Right lobe of liver (tissue), 6 donors: ENCODE measurements at regions not wholly inside any gene's neighbourhood (a gene's known extent, or its start where the extent isn't known, plus 50 kb on each side); places are given as distances from the start of the nearest gene placed in this dataset.
A peak's percentile ranks its signal among the peaks of the same experiment; 100 is the strongest.

ENCODE experiments used
- ATAC-seq, 4 donors: fragments of 200-7000 bp; cut with Tn5 transposase; one replicate each; pipeline ENCODE4 v1.9.1; 2020; ENCODE audit warnings: mild to moderate bottlenecking in 4 of 4, moderate library complexity in 4 of 4
- DNase-seq, 3 donors: peaks; one replicate each; pipeline ENCODE4 v3.0.0-alpha.2; 2020
- H3K27ac ChIP-seq, 3 donors: fragments of 200-600 bp; one replicate each; pipeline ENCODE4 v1.8.0; 2022
- H3K27me3 ChIP-seq, 2 donors: fragments of 200-600 bp; one replicate each; pipeline ENCODE4 v1.8.0; 2022
- H3K36me3 ChIP-seq, 4 donors: fragments of 200-600 bp; sonication (generic) in 1 of 4; one replicate each; pipeline versions ENCODE4 v1.5.1 to v1.8.0; 2017 to 2022; ENCODE audit warnings: control low read depth in 1 of 4
- H3K4me1 ChIP-seq, 4 donors: fragments of 200-600 bp; sonication (generic) in 1 of 4; one replicate each; pipeline versions ENCODE4 v1.5.1 to v1.8.0; 2017 to 2022; ENCODE audit warnings: control low read depth in 1 of 4
- H3K4me3 ChIP-seq, 3 donors: fragments of 200-600 bp; one replicate each; pipeline ENCODE4 v1.8.0; 2022
- H3K9me3 ChIP-seq, 4 donors: fragments of 200-600 bp; sonication (generic) in 1 of 4; one replicate each; pipeline versions ENCODE4 v1.5.1 to v1.8.0; 2017 to 2022; ENCODE audit warnings: control low read depth in 1 of 4
- CTCF ChIP-seq, 4 donors: fragments of 200-600 bp in 3 of 4; fragments of 450-650 bp in 1 of 4; IDR thresholded peaks; one replicate each; pipeline versions ENCODE4 v1.5.1 to v1.8.0; 2016 to 2022; ENCODE audit warnings: antibody characterized with exemption in 4 of 4, mild to moderate bottlenecking in 2 of 4
- POLR2A ChIP-seq: fragments of 450-650 bp; IDR thresholded peaks from one replicate; pipeline ENCODE4 v1.6.1; 2017; ENCODE audit warnings: antibody characterized with exemption, mild to moderate bottlenecking
- WGBS: methylation state at CpG from one replicate; pipeline ENCODE4 v1.1.6; 2018; ENCODE audit warnings: low coverage, low lambda C conversion rate; ENCODE audit not compliant: insufficient coverage; ENCODE audit errors: missing lambda C conversion rate; 5-methylcytosine and 5-hydroxymethylcytosine counted together
- intact Hi-C, 2 donors: fragments of 100-400 bp; cut with DNase I; formaldehyde crosslinking; loops; one replicate each; pipeline versions ENCODE4 v1.11.2 to v1.14.1; 2022
- donor health status: DM: no; HTN: yes; CAD: no.
- donor health status: DM: no; HTN: no; CAD: no.
- donor health status: DM: no; HTN: no; CAD: no.
- donor health status: DM: no; HTN: yes; CAD: no.
- donor health status: DM: no; HTN: yes; CAD: no.

GRCh38 chr3:79847928-79848327, 80.1 kb upstream of the ROBO1 start:
- Histone ChIP-seq H3K4me1 (no peaks in the 10 kb centered on the region), H3K4me3 (no peak overlapping the region), H3K36me3 (no peaks in the 10 kb centered on the region), H3K27ac (no peak overlapping the region), H3K9me3 (no peaks in the 10 kb centered on the region), H3K27me3 (no peaks in the 10 kb centered on the region)
- WGBS: 36% methylated on average over 3 of the region's 3 CpGs
- intact Hi-C loops: no loop called here
- no peak for ATAC-seq
- no peak for DNase-seq
- TF ChIP-seq POLR2A (no peak), CTCF (IDR thresholded peaks at IDR 0.05) (no peak)

GRCh38 chr3:79846148-79846933, 78.5 kb upstream of the ROBO1 start:
- WGBS: 43% methylated on average over 9 of the region's 9 CpGs
- H3K4me3 ChIP-seq: no peak overlapping the region
- H3K9me3 ChIP-seq: no peaks in the 10 kb centered on the region
- H3K36me3 ChIP-seq: no peaks in the 10 kb centered on the region
- intact Hi-C loops: no loop called here
- no peak for TF ChIP-seq POLR2A
- peak in 2 of 4 donors; percentile 10 to 32 for TF ChIP-seq CTCF (IDR thresholded peaks at IDR 0.05)
- no peak overlapping the region for H3K27ac ChIP-seq
- peak in 1 of 3 donors; percentile 48 for DNase-seq
- peak; percentile 59 to 98 (median 79) for ATAC-seq
- no peaks in the 10 kb centered on the region for H3K4me1 ChIP-seq
- H3K27me3 ChIP-seq: no peaks in the 10 kb centered on the region

GRCh38 chr3:79845546-79845945, 77.7 kb upstream of the ROBO1 start:
- H3K36me3 ChIP-seq: no peaks in the 10 kb centered on the region
- ATAC-seq (no peak), DNase-seq (no peak)
- no peak overlapping the region for H3K27ac ChIP-seq
- no peaks in the 10 kb centered on the region for H3K27me3 ChIP-seq
- intact Hi-C loops: no loop called here
- H3K4me3 ChIP-seq: no peak overlapping the region
- no peaks in the 10 kb centered on the region for H3K4me1 ChIP-seq
- TF ChIP-seq POLR2A (no peak), CTCF (IDR thresholded peaks at IDR 0.05) (no peak)
- H3K9me3 ChIP-seq: no peaks in the 10 kb centered on the region
- 68% methylated on average over 4 of the region's 4 CpGs for WGBS

GRCh38 chr3:79844176-79844575, 76.4 kb upstream of the ROBO1 start:
- ATAC-seq (no peak), DNase-seq (no peak)
- TF ChIP-seq CTCF (IDR thresholded peaks at IDR 0.05) (no peak), POLR2A (no peak)
- Histone ChIP-seq H3K9me3 (no peaks in the 10 kb centered on the region), H3K36me3 (no peaks in the 10 kb centered on the region), H3K27me3 (no peaks in the 10 kb centered on the region), H3K4me3 (no peak overlapping the region), H3K27ac (no peak overlapping the region), H3K4me1 (no peaks in the 10 kb centered on the region)
- intact Hi-C loops: no loop called here
- WGBS: 61% methylated on average over 2 of the region's 2 CpGs
